HCT116 (cell line): ENCODE measurements at regions not wholly inside any gene's neighbourhood (a gene's known extent, or its start where the extent isn't known, plus 50 kb on each side); places are given as distances from the start of the nearest gene placed in this dataset.

ENCODE experiments used
- CBX3 ChIP-seq: IDR thresholded peaks from 2 replicates; pipeline ENCODE4 v1.6.1; 2012; ENCODE audit warnings: low read depth
- EGR1 ChIP-seq: IDR thresholded peaks from 2 replicates; pipeline ENCODE4 v1.6.1; 2012; ENCODE audit warnings: low read depth
- EZH2 ChIP-seq: fragments of 200-600 bp; sonication (generic); IDR thresholded peaks from 2 replicates; pipeline ENCODE4 v1.6.1; 2017; ENCODE audit warnings: antibody characterized with exemption, mixed run types
- JUND ChIP-seq: IDR thresholded peaks from 2 replicates; pipeline ENCODE4 v1.6.1; 2012
- POLR2A ChIP-seq: IDR thresholded peaks from 2 replicates; pipeline ENCODE4 v1.7.0; 2011; ENCODE audit warnings: borderline replicate concordance; ENCODE audit not compliant: insufficient read depth, insufficient read length; ENCODE audit errors: extremely low read depth
- TF ChIP-seq, protein P1 (sequence below), 3 experiments: fragments of 200-600 bp in 1 of 3; sonication (generic) in 1 of 3; IDR thresholded peaks in 2 of 3; conservative IDR thresholded peaks in 1 of 3; 2 replicates each; pipeline ENCODE4 v1.5.1; 2012 to 2017; ENCODE audit warnings: low read depth in 2 of 3, low read length in 2 of 3, antibody characterized with exemption in 1 of 3, borderline replicate concordance in 1 of 3, control low read depth in 1 of 3, mild to moderate bottlenecking in 1 of 3, mixed read lengths in 1 of 3, mixed run types in 1 of 3, moderate library complexity in 1 of 3; ENCODE audit not compliant: insufficient read depth in 1 of 3
- TF ChIP-seq, protein P2 (sequence below): IDR thresholded peaks from 2 replicates; pipeline ENCODE4 v1.6.1; 2012

DNA sequence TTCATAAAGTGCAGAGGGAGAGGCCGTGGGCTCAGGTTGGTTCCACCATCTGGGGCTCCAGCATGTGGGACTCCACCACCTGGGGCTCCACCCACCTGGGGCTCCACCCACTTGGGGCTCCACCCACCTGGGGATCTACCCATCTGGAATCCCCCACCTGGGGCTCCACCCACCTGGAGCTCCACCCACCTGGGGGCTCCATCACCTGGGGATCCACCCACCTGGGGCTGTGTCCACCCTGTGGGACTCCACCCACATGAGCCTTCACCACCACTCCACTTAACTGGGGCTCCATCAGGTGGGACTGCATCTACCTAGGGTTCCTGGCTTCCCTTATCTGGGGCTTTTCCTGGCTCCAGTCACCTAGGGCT, 226.0 kb upstream of the CDYL start:
- TF ChIP-seq, protein P1, sequence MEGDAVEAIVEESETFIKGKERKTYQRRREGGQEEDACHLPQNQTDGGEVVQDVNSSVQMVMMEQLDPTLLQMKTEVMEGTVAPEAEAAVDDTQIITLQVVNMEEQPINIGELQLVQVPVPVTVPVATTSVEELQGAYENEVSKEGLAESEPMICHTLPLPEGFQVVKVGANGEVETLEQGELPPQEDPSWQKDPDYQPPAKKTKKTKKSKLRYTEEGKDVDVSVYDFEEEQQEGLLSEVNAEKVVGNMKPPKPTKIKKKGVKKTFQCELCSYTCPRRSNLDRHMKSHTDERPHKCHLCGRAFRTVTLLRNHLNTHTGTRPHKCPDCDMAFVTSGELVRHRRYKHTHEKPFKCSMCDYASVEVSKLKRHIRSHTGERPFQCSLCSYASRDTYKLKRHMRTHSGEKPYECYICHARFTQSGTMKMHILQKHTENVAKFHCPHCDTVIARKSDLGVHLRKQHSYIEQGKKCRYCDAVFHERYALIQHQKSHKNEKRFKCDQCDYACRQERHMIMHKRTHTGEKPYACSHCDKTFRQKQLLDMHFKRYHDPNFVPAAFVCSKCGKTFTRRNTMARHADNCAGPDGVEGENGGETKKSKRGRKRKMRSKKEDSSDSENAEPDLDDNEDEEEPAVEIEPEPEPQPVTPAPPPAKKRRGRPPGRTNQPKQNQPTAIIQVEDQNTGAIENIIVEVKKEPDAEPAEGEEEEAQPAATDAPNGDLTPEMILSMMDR (IDR thresholded peaks at IDR 0.05 in 2 of 3, conservative IDR thresholded peaks at IDR 0.05 in 1 of 3; ENCODE audit: borderline replicate concordance in 1 of 3, insufficient read depth in 1 of 3, low read depth in 2 of 3, low read length in 2 of 3), result no peak
- TF ChIP-seq JUND (no peak), POLR2A (no peak), CBX3 (no peak), EZH2 (no peak), EGR1 (no peak)
- TF ChIP-seq, protein P2, sequence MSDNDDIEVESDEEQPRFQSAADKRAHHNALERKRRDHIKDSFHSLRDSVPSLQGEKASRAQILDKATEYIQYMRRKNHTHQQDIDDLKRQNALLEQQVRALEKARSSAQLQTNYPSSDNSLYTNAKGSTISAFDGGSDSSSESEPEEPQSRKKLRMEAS, result no peak
